Upper lobe of right lung (tissue), 1 donor: ENCODE measurements at regions not wholly inside any gene's neighbourhood (a gene's known extent, or its start where the extent isn't known, plus 50 kb on each side); places are given as distances from the start of the nearest gene placed in this dataset.

ENCODE experiments used
- ATAC-seq: fragments of 200-7000 bp; cut with Tn5 transposase; one replicate; pipeline ENCODE4 v1.9.1; 2020; ENCODE audit warnings: mild to moderate bottlenecking, moderate library complexity
- DNase-seq: peaks from one replicate; pipeline ENCODE4 v3.0.0-alpha.2; 2020
- H3K27ac ChIP-seq: fragments of 200-600 bp; one replicate; pipeline ENCODE4 v1.8.0; 2022
- H3K27me3 ChIP-seq: fragments of 200-600 bp; one replicate; pipeline ENCODE4 v1.8.0; 2022; ENCODE audit warnings: mild to moderate bottlenecking
- H3K36me3 ChIP-seq: fragments of 200-600 bp; one replicate; pipeline ENCODE4 v1.8.0; 2022
- H3K4me1 ChIP-seq: fragments of 200-600 bp; one replicate; pipeline ENCODE4 v1.8.0; 2022
- H3K4me3 ChIP-seq: fragments of 200-600 bp; one replicate; pipeline ENCODE4 v1.8.0; 2022; ENCODE audit warnings: mild to moderate bottlenecking
- H3K9me3 ChIP-seq: fragments of 200-600 bp; one replicate; pipeline ENCODE4 v1.8.0; 2022
- CTCF ChIP-seq: fragments of 200-600 bp; IDR thresholded peaks from one replicate; pipeline ENCODE4 v1.8.0; 2022; ENCODE audit warnings: antibody characterized with exemption
- intact Hi-C: fragments of 100-400 bp; cut with DNase I; formaldehyde crosslinking; loops from one replicate; pipeline ENCODE4 v1.11.0; 2022
- donor health status: DM: no; HTN: yes; CAD: no; lungs with severe emphysema.

GRCh38 chr7:67620216-67620933, 623.7 kb downstream of the TYW1 start:
- Histone ChIP-seq H3K4me3 (no peak overlapping the region), H3K9me3 (no peaks in the 10 kb centered on the region), H3K27me3 (no peaks in the 10 kb centered on the region), H3K4me1 (no peaks in the 10 kb centered on the region), H3K27ac (no peak overlapping the region), H3K36me3 (no peaks in the 10 kb centered on the region)
- intact Hi-C loops, result no loop called here
- TF ChIP-seq CTCF, result no peak
- DNase-seq, result no peak
- no peak for ATAC-seq

DNA sequence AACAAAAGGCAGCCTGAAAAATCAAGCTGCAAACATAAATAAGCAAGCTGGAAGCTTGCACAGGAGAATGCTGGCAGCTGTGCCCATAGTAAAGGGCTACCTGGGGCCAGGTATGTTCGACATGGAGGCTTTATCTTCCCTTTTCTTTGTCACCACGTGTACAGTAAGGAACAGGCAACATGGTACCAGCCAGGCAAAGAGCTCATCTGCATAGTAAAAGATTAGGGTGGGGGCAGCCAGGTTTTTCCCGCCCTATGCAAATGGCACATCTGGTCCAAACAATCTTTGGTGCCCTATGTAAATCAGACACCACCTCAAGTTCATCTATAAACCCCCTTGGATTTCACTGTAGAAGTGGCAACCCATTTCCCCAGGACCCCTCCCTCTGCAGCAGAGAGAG, 625.1 kb downstream of the TYW1 start:
- no peak for TF ChIP-seq CTCF

DNA sequence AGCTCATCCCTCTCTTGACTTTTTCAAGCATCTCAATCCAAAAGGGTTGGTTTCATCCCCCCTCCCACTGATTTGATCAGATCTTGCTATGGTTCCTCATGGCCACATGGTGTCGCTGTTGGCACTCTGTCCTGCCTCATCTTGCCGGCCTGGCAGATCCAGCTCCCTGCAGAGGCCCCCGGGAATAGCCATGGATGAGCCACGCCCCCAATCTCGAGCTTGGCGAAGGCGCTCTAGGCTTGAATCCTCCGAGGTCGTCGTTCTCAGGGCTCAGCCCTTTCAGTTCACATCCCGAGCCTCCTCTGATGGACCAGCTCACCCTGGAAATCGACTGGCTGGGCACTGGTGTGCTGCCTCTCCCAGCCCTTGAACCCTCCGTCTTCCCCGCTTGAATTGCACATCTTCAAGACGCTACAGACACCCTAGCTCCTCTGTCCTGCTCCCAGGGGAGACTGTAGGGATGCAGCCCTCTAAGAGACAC, 628.7 kb downstream of the TYW1 start:
- ATAC-seq, result peak; percentile 94
- intact Hi-C loops, result no loop called here
- peak; percentile 80 for DNase-seq
- TF ChIP-seq CTCF, result peak; percentile 84
- H3K4me1 ChIP-seq, result no peaks in the 10 kb centered on the region
- no peaks in the 10 kb centered on the region for H3K9me3 ChIP-seq
- no peaks in the 10 kb centered on the region for H3K27me3 ChIP-seq
- no peak overlapping the region for H3K27ac ChIP-seq
- H3K36me3 ChIP-seq, result no peaks in the 10 kb centered on the region
- no peak overlapping the region for H3K4me3 ChIP-seq

More for the DNA sequence above, 625.1 kb downstream of the TYW1 start:
- H3K27ac ChIP-seq, result no peak overlapping the region
- no peak for DNase-seq
- no peak overlapping the region for H3K4me3 ChIP-seq
- H3K36me3 ChIP-seq, result no peaks in the 10 kb centered on the region
- no peaks in the 10 kb centered on the region for H3K9me3 ChIP-seq
- H3K4me1 ChIP-seq, result no peaks in the 10 kb centered on the region
- no peak for ATAC-seq
- no peaks in the 10 kb centered on the region for H3K27me3 ChIP-seq
- intact Hi-C loops, result no loop called here

- DNase-seq, result no peak
- intact Hi-C loops, result no loop called here
Observed at GRCh38 chr7:67631476-67631875, 634.8 kb downstream of the TYW1 start.

GRCh38 chr7:67635271-67635670, 638.6 kb downstream of the TYW1 start:
- ATAC-seq, result no peak
- TF ChIP-seq CTCF, result no peak
- Histone ChIP-seq H3K27ac (no peak overlapping the region), H3K9me3 (no peaks in the 10 kb centered on the region), H3K4me1 (no peaks in the 10 kb centered on the region), H3K36me3 (no peaks in the 10 kb centered on the region), H3K27me3 (no peaks in the 10 kb centered on the region), H3K4me3 (no peak overlapping the region)
- intact Hi-C loops, result no loop called here
- no peak for DNase-seq

More at GRCh38 chr7:67631476-67631875, 634.8 kb downstream of the TYW1 start:
- H3K27me3 ChIP-seq, result no peaks in the 10 kb centered on the region
- H3K27ac ChIP-seq, result no peak overlapping the region
- no peaks in the 10 kb centered on the region for H3K36me3 ChIP-seq
- no peak overlapping the region for H3K4me3 ChIP-seq
- no peaks in the 10 kb centered on the region for H3K4me1 ChIP-seq
- H3K9me3 ChIP-seq, result no peaks in the 10 kb centered on the region
- ATAC-seq, result no peak
- no peak for TF ChIP-seq CTCF
